HCT116 (cell line): ENCODE measurements at regions not wholly inside any gene's neighbourhood (a gene's known extent, or its start where the extent isn't known, plus 50 kb on each side); places are given as distances from the start of the nearest gene placed in this dataset.

ENCODE experiments used
- ATAC-seq: fragments of 200-7000 bp; cut with Tn5 transposase; 2 replicates; pipeline ENCODE4 v1.9.1; 2020; ENCODE audit warnings: mild to moderate bottlenecking, moderate library complexity
- BruUV-seq: library from RNA; stranded (reverse); fragments of 400-500 nt; replicated peaks from 2 replicates; lab custom pipeline; 2021; lab: Mats Ljungman, UMichigan
- CTCF ChIA-PET: fragments of 300-600 bp; sonication (Branson Sonifier 250); formaldehyde crosslinking; loops from one replicate; lab custom pipeline; 2021; ENCODE audit warnings: antibody characterized with exemption; lab: Charles Lee
- POLR2A ChIA-PET: fragments of 300-600, 350-600 bp; sonication (Branson Sonifier 250); formaldehyde crosslinking; loops from one replicate; lab custom pipeline; 2021; ENCODE audit warnings: antibody characterized with exemption; lab: Charles Lee
- RAD21 ChIA-PET, 2 experiments: fragments of 300-600 bp; sonication (Branson Sonifier 250); formaldehyde crosslinking; loops; one replicate each; lab custom pipeline; 2023; ENCODE audit warnings: low total read pairs in 2 of 2; ENCODE audit not compliant: uncharacterized antibody in 2 of 2, unreplicated experiment in 2 of 2, low non-redundant PET in 1 of 2; lab: Charles Lee
- DNase-seq: peaks from one replicate; pipeline ENCODE4 v3.0.0-alpha.2; 2010; ENCODE audit warnings: low read depth, low spot score
- H2AFZ ChIP-seq: fragments of 200-600 bp; shearing (Covaris generic), sonication (generic); 2 replicates; pipeline ENCODE4 v1.6.1; 2017; ENCODE audit warnings: low read depth, mixed run types, mixed read lengths, antibody characterized with exemption, low read length; ENCODE audit not compliant: poor library complexity, severe bottlenecking
- H3K27ac ChIP-seq: 2 replicates; pipeline ENCODE4 v1.5.1; 2012; ENCODE audit warnings: low read depth, low read length
- H3K27me3 ChIP-seq: fragments of 200-600 bp; sonication (generic); 2 replicates; pipeline ENCODE4 v1.6.1; 2016; ENCODE audit warnings: mixed run types, low read length, mixed read lengths; ENCODE audit not compliant: insufficient read depth
- H3K36me3 ChIP-seq, 2 experiments: fragments of 200-500 bp in 1 of 2; fragments of 200-600 bp in 1 of 2; sonication (Bioruptor generic) in 1 of 2; sonication (generic) in 1 of 2; 2 replicates each; pipeline versions ENCODE4 v1.5.1 to v1.6.1; 2014 to 2016; ENCODE audit warnings: low read length in 2 of 2, inconsistent platforms in 1 of 2, mixed read lengths in 1 of 2, mixed run types in 1 of 2; ENCODE audit not compliant: insufficient read depth in 2 of 2, control insufficient read depth in 1 of 2
- H3K4me1 ChIP-seq, 2 experiments: fragments of 200-600 bp in 1 of 2; sonication (generic) in 1 of 2; 2 replicates each; pipeline versions ENCODE4 v1.5.1 to v1.6.1; 2012 to 2017; ENCODE audit warnings: low read length in 2 of 2, inconsistent platforms in 1 of 2, mild to moderate bottlenecking in 1 of 2, mixed read lengths in 1 of 2, mixed run types in 1 of 2, moderate library complexity in 1 of 2; ENCODE audit not compliant: insufficient read depth in 2 of 2, control insufficient read depth in 1 of 2
- H3K4me2 ChIP-seq: fragments of 200-600 bp; sonication (generic); 2 replicates; pipeline ENCODE4 v1.6.1; 2017; ENCODE audit warnings: mixed run types, low read length, mixed read lengths
- H3K4me3 ChIP-seq, 2 experiments: fragments of 200-600 bp in 1 of 2; sonication (generic) in 1 of 2; replicated peaks in 1 of 2; 2 replicates each; pipeline ENCODE4 v1.5.1; 2011 to 2016; ENCODE audit warnings: low read length in 2 of 2, control low read depth in 1 of 2, low read depth in 1 of 2, mild to moderate bottlenecking in 1 of 2, mixed read lengths in 1 of 2, mixed run types in 1 of 2
- H3K79me2 ChIP-seq: fragments of 200-600 bp; sonication (generic); 2 replicates; pipeline ENCODE4 v1.6.1; 2017; ENCODE audit warnings: mild to moderate bottlenecking, mixed run types, low read length, moderate library complexity, mixed read lengths; ENCODE audit not compliant: insufficient read depth
- H3K9ac ChIP-seq: fragments of 200-600 bp; sonication (generic); 2 replicates; pipeline ENCODE4 v1.6.1; 2016; ENCODE audit warnings: low read length, mixed read lengths
- H3K9me2 ChIP-seq: fragments of 200-600 bp; sonication (generic), shearing (Covaris generic); 2 replicates; pipeline ENCODE4 v1.6.1; 2017; ENCODE audit warnings: mixed run types, mild to moderate bottlenecking, moderate library complexity; ENCODE audit not compliant: insufficient read depth
- H3K9me3 ChIP-seq, 2 experiments: fragments of 200-500 bp in 1 of 2; fragments of 200-600 bp in 1 of 2; sonication (Bioruptor generic) in 1 of 2; sonication (generic) in 1 of 2; 2 replicates each; pipeline ENCODE4 v1.6.1; 2014 to 2017; ENCODE audit warnings: low read length in 2 of 2, mixed read lengths in 2 of 2, inconsistent platforms in 1 of 2, low read depth in 1 of 2, mild to moderate bottlenecking in 1 of 2, mixed run types in 1 of 2, moderate library complexity in 1 of 2; ENCODE audit not compliant: control insufficient read depth in 1 of 2, insufficient read depth in 1 of 2
- H4K20me1 ChIP-seq: fragments of 200-600 bp; sonication (generic), shearing (Covaris generic); 2 replicates; pipeline ENCODE4 v1.6.1; 2017; ENCODE audit warnings: mixed run types, mild to moderate bottlenecking, moderate library complexity; ENCODE audit not compliant: insufficient read depth
- CEBPB ChIP-seq: IDR thresholded peaks from 2 replicates; pipeline ENCODE4 v1.6.1; 2012; ENCODE audit warnings: low read depth
- EGR1 ChIP-seq: IDR thresholded peaks from 2 replicates; pipeline ENCODE4 v1.6.1; 2012; ENCODE audit warnings: low read depth
- ELF1 ChIP-seq: IDR thresholded peaks from 2 replicates; pipeline ENCODE4 v1.6.1; 2012; ENCODE audit warnings: low read depth, borderline replicate concordance
- EZH2 ChIP-seq: fragments of 200-600 bp; sonication (generic); IDR thresholded peaks from 2 replicates; pipeline ENCODE4 v1.6.1; 2017; ENCODE audit warnings: antibody characterized with exemption, mixed run types
- EZH2phosphoT487 ChIP-seq: fragments of 200-600 bp; IDR thresholded peaks from 2 replicates; pipeline ENCODE4 v1.6.1; 2018; ENCODE audit warnings: antibody characterized with exemption, borderline replicate concordance
- JUND ChIP-seq: IDR thresholded peaks from 2 replicates; pipeline ENCODE4 v1.6.1; 2012
- MAX ChIP-seq: IDR thresholded peaks from 2 replicates; pipeline ENCODE4 v1.6.1; 2012
- POLR2A ChIP-seq: IDR thresholded peaks from 2 replicates; pipeline ENCODE4 v1.7.0; 2011; ENCODE audit warnings: borderline replicate concordance; ENCODE audit not compliant: insufficient read depth, insufficient read length; ENCODE audit errors: extremely low read depth
- RAD21 ChIP-seq: IDR thresholded peaks from 2 replicates; pipeline ENCODE4 v1.6.1; 2012; ENCODE audit warnings: low read depth, mild to moderate bottlenecking
- SP1 ChIP-seq: IDR thresholded peaks from 2 replicates; pipeline ENCODE4 v1.6.1; 2012; ENCODE audit warnings: low read depth
- YY1 ChIP-seq: IDR thresholded peaks from 2 replicates; pipeline ENCODE4 v1.6.1; 2011; ENCODE audit warnings: low read length, low read depth, moderate library complexity, mild to moderate bottlenecking; ENCODE audit not compliant: insufficient replicate concordance; ENCODE audit errors: extremely low read depth
- ZBTB33 ChIP-seq: IDR thresholded peaks from 2 replicates; pipeline ENCODE4 v1.6.1; 2011; ENCODE audit warnings: mild to moderate bottlenecking, low read length, moderate library complexity; ENCODE audit not compliant: insufficient replicate concordance; ENCODE audit errors: extremely low read depth
- ZNF274 ChIP-seq: fragments of 200-500 bp; sonication (Bioruptor generic); IDR thresholded peaks from 2 replicates; pipeline ENCODE4 v1.6.1; 2014; ENCODE audit warnings: mild to moderate bottlenecking, low read depth, low read length, inconsistent platforms
- intact Hi-C: fragments of 100-400 bp; cut with micrococcal nuclease; formaldehyde crosslinking; loops from 2 replicates; pipeline ENCODE4 v1.10.0; 2022
- TF ChIP-seq, protein P1 (sequence below): IDR thresholded peaks from 2 replicates; pipeline ENCODE4 v1.6.1; 2012; ENCODE audit warnings: low read depth

- Histone ChIP-seq H2AFZ (no peak overlapping the region), H3K79me2 (no peaks in the 10 kb centered on the region), H3K27me3 (0 out of 2 replicates have a peak, but pooled peaks cover 2% of the 10 kb centered on the region), H3K9me2 (no peaks in the 10 kb centered on the region), H3K4me2 (no peak overlapping the region), H3K4me3 (no peak overlapping the region), H3K36me3 (no peaks in the 10 kb centered on the region), H3K27ac (no peak overlapping the region), H4K20me1 (no peaks in the 10 kb centered on the region), H3K9ac (no peak overlapping the region), H3K9me3 (no peaks in the 10 kb centered on the region), H3K4me1 (no peaks in the 10 kb centered on the region)
- DNase-seq (no peak), ATAC-seq (no peak)
- RAD21 ChIA-PET: no interaction called here
- BruUV-seq: no TSS peak
- intact Hi-C loops: no loop called here
- TF ChIP-seq YY1: no peak
- no peak for TF ChIP-seq EZH2phosphoT487
- TF ChIP-seq EGR1: no peak
- no peak for TF ChIP-seq SP1
- TF ChIP-seq RAD21: no peak
- TF ChIP-seq JUND: no peak
- TF ChIP-seq POLR2A: no peak
- TF ChIP-seq CEBPB: no peak
- POLR2A ChIA-PET: no interaction called here
- CTCF ChIA-PET: no interaction called here
Observed at GRCh38 chrX:18047491-18047890, 173.2 kb downstream of the BEND2 start.

GRCh38 chrX:18045436-18045835 is 175.2 kb downstream of the BEND2 start:
- Histone ChIP-seq H3K9me3 (no peaks in the 10 kb centered on the region), H3K36me3 (no peaks in the 10 kb centered on the region), H4K20me1 (no peaks in the 10 kb centered on the region), H3K27me3 (peaks cover 4% of the 10 kb centered on the region; the same call in 1 of the 2 replicates), H3K9ac (no peak overlapping the region), H3K4me1 (no peaks in the 10 kb centered on the region), H3K4me3 (no peak overlapping the region), H3K4me2 (no peak overlapping the region), H3K27ac (no peak overlapping the region), H2AFZ (no peak overlapping the region), H3K9me2 (no peaks in the 10 kb centered on the region), H3K79me2 (no peaks in the 10 kb centered on the region)
- intact Hi-C loops: no loop called here
- DNase-seq (no peak), ATAC-seq (no peak)
- POLR2A ChIA-PET: no interaction called here
- RAD21 ChIA-PET: no interaction called here
- CTCF ChIA-PET: no interaction called here
- BruUV-seq: no TSS peak
- TF ChIP-seq ZBTB33: no peak
- TF ChIP-seq ZNF274: no peak
- TF ChIP-seq EZH2: no peak
- TF ChIP-seq ELF1: no peak
- TF ChIP-seq, protein P1, sequence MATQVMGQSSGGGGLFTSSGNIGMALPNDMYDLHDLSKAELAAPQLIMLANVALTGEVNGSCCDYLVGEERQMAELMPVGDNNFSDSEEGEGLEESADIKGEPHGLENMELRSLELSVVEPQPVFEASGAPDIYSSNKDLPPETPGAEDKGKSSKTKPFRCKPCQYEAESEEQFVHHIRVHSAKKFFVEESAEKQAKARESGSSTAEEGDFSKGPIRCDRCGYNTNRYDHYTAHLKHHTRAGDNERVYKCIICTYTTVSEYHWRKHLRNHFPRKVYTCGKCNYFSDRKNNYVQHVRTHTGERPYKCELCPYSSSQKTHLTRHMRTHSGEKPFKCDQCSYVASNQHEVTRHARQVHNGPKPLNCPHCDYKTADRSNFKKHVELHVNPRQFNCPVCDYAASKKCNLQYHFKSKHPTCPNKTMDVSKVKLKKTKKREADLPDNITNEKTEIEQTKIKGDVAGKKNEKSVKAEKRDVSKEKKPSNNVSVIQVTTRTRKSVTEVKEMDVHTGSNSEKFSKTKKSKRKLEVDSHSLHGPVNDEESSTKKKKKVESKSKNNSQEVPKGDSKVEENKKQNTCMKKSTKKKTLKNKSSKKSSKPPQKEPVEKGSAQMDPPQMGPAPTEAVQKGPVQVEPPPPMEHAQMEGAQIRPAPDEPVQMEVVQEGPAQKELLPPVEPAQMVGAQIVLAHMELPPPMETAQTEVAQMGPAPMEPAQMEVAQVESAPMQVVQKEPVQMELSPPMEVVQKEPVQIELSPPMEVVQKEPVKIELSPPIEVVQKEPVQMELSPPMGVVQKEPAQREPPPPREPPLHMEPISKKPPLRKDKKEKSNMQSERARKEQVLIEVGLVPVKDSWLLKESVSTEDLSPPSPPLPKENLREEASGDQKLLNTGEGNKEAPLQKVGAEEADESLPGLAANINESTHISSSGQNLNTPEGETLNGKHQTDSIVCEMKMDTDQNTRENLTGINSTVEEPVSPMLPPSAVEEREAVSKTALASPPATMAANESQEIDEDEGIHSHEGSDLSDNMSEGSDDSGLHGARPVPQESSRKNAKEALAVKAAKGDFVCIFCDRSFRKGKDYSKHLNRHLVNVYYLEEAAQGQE: no peak
- TF ChIP-seq EGR1: no peak
- no peak for TF ChIP-seq MAX
